ENCODE measurements at regions not wholly inside any gene's neighbourhood (a gene's known extent, or its start where the extent isn't known, plus 50 kb on each side); places are given as distances from the start of the nearest gene placed in this dataset.

DNA sequence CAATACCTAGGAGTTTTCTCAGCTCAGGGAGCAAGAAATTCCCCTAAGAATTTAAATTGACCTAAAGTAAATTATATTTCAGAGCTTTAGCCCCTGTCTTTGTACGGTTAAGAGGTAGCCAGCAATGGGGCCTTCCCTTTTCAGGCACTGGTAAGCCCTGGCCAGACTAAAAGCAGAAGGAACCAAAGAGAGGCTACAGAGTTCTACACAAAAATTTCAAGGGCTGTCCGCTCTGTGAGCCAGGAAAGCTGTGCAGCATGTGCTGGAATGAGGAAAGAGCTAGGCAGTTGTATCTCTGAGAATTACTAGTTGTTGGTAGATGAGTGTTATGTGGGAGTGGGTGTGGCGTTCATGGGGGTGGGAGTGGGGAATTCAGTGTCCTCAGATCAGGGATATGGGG is 96.3 kb upstream of the MAFB start:
- no peak for TF ChIP-seq POLR2A (IDR thresholded peaks at IDR 0.05)
- TF ChIP-seq, protein P1, sequence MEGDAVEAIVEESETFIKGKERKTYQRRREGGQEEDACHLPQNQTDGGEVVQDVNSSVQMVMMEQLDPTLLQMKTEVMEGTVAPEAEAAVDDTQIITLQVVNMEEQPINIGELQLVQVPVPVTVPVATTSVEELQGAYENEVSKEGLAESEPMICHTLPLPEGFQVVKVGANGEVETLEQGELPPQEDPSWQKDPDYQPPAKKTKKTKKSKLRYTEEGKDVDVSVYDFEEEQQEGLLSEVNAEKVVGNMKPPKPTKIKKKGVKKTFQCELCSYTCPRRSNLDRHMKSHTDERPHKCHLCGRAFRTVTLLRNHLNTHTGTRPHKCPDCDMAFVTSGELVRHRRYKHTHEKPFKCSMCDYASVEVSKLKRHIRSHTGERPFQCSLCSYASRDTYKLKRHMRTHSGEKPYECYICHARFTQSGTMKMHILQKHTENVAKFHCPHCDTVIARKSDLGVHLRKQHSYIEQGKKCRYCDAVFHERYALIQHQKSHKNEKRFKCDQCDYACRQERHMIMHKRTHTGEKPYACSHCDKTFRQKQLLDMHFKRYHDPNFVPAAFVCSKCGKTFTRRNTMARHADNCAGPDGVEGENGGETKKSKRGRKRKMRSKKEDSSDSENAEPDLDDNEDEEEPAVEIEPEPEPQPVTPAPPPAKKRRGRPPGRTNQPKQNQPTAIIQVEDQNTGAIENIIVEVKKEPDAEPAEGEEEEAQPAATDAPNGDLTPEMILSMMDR (IDR thresholded peaks at IDR 0.05), result no peak
- TF ChIP-seq POLR2AphosphoS5 (IDR thresholded peaks at IDR 0.05), result no peak

Data from breast epithelium (tissue), 3 donors.